Spleen (tissue), 7 donors: ENCODE measurements at regions not wholly inside any gene's neighbourhood (a gene's known extent, or its start where the extent isn't known, plus 50 kb on each side); places are given as distances from the start of the nearest gene placed in this dataset.
"Not testable (repeated sequence)": the region's sequence is repeated elsewhere in the genome, so short reads cannot be mapped to it uniquely, and the experiment has no call there.

Source experiments
- CTCF ChIP-seq, 11 experiments: fragments of 200-600 bp in 7 of 11; fragments of 450-650 bp in 4 of 11; sonication (generic) in 4 of 11; IDR thresholded peaks in 8 of 11; conservative IDR thresholded peaks in 3 of 11; 1 replicate in 7 of 11; 2 replicates in 4 of 11; pipeline versions ENCODE4 v1.4.0 to v1.8.0; 2016 to 2021; ENCODE audit warnings: antibody characterized with exemption in 11 of 11, inconsistent platforms in 4 of 11, mild to moderate bottlenecking in 1 of 11
- POLR2A ChIP-seq, 3 donors: fragments of 450-650 bp; IDR thresholded peaks; one replicate each; pipeline ENCODE4 v1.5.1; 2017; ENCODE audit warnings: antibody characterized with exemption in 3 of 3, mild to moderate bottlenecking in 1 of 3
- POLR2AphosphoS5 ChIP-seq, 3 donors: sonication (generic); formaldehyde crosslinking; IDR thresholded peaks; one replicate each; pipeline ENCODE4 v1.5.1; 2017; ENCODE audit warnings: antibody characterized with exemption in 3 of 3
- donor health status: DM: no; HTN: no; CAD: no; lungs with moderate emphysema.
- donor health status: DM: no; HTN: no; CAD: no.
- donor health status: DM: no; HTN: no; CAD: no.

- not testable (repeated sequence) for TF ChIP-seq CTCF (IDR thresholded peaks at IDR 0.05 in 8 of 11, conservative IDR thresholded peaks at IDR 0.05 in 3 of 11); POLR2A (IDR thresholded peaks at IDR 0.05); POLR2AphosphoS5 (IDR thresholded peaks at IDR 0.05)
Measured at GRCh38 chr15:47912910-47913309, 195.6 kb downstream of the SEMA6D start.
